Activated B cell treated with CpG ODN at 0.5 μM for 24 hours (primary cell): ENCODE measurements at regions not wholly inside any gene's neighbourhood (a gene's known extent, or its start where the extent isn't known, plus 50 kb on each side); places are given as distances from the start of the nearest gene placed in this dataset.
"Not testable (repeated sequence)": the region's sequence is repeated elsewhere in the genome, so short reads cannot be mapped to it uniquely, and the experiment has no call there.

Experiments used
- ATAC-seq: fragments of 200-7000 bp; cut with Tn5 transposase; one replicate; pipeline ENCODE4 v1.10.0; 2021; ENCODE audit warnings: low read depth, mild to moderate bottlenecking, moderate library complexity
- CTCF ChIA-PET: fragments of 350-600 bp; sonication (Branson Sonifier 250); formaldehyde crosslinking; loops from one replicate; lab custom pipeline; 2021; ENCODE audit warnings: antibody characterized with exemption; lab: Charles Lee
- POLR2A ChIA-PET: fragments of 350-600 bp; sonication (Branson Sonifier 250); formaldehyde crosslinking; loops from one replicate; lab custom pipeline; 2021; ENCODE audit warnings: antibody characterized with exemption; lab: Charles Lee
- DNase-seq: peaks from one replicate; pipeline ENCODE4 v3.0.0; 2022
- H3K27ac Mint-ChIP-seq: one replicate; pipeline ENCODE4 v1.8.0; 2020; ENCODE audit warnings: mixed read lengths
- H3K27me3 Mint-ChIP-seq: one replicate; pipeline ENCODE4 v1.8.0; 2021; ENCODE audit warnings: mixed read lengths
- H3K36me3 Mint-ChIP-seq: one replicate; pipeline ENCODE4 v1.8.0; 2021; ENCODE audit warnings: low read depth, mixed read lengths
- H3K4me1 Mint-ChIP-seq: one replicate; pipeline ENCODE4 v1.8.0; 2021; ENCODE audit warnings: mixed read lengths
- H3K4me3 Mint-ChIP-seq: one replicate; pipeline ENCODE4 v1.8.0; 2020; ENCODE audit warnings: mild to moderate bottlenecking, mixed read lengths
- H3K9me3 Mint-ChIP-seq: one replicate; pipeline ENCODE4 v1.8.0; 2020; ENCODE audit warnings: mixed read lengths
- CTCF ChIP-seq: fragments of 200-600 bp; IDR thresholded peaks from one replicate; pipeline ENCODE4 v1.8.0; 2022; ENCODE audit warnings: antibody characterized with exemption, mild to moderate bottlenecking
- intact Hi-C: fragments of 100-400 bp; cut with micrococcal nuclease; formaldehyde crosslinking; loops from one replicate; pipeline ENCODE4 v1.15.1; 2024

GRCh38 chr13:60229708-60230272 is 66.1 kb upstream of the DIAPH3 start:
- ATAC-seq (no peak), DNase-seq (no peak)
- ChIA-PET CTCF (no interaction called here), POLR2A (no interaction called here)
- no peak for TF ChIP-seq CTCF
- Mint-ChIP-seq H3K9me3 (no peaks in the 10 kb centered on the region), H3K36me3 (no peaks in the 10 kb centered on the region), H3K27ac (no peak overlapping the region), H3K4me3 (no peak overlapping the region), H3K4me1 (no peaks in the 10 kb centered on the region), H3K27me3 (peaks cover 21% of the 10 kb centered on the region)
- intact Hi-C loops = no loop called here

- peaks cover 21% of the 10 kb centered on the region for H3K27me3 Mint-ChIP-seq
- no peaks in the 10 kb centered on the region for H3K36me3 Mint-ChIP-seq
- H3K9me3 Mint-ChIP-seq = no peaks in the 10 kb centered on the region
- H3K4me3 Mint-ChIP-seq = no peak overlapping the region
- ChIA-PET POLR2A (no interaction called here), CTCF (no interaction called here)
- ATAC-seq (no peak), DNase-seq (no peak)
- intact Hi-C loops = no loop called here
- no peaks in the 10 kb centered on the region for H3K4me1 Mint-ChIP-seq
- H3K27ac Mint-ChIP-seq = no peak overlapping the region
- TF ChIP-seq CTCF = no peak
Measured at GRCh38 chr13:60230593-60230992, 66.9 kb upstream of the DIAPH3 start.

GRCh38 chr13:60242043-60242595 is 78.4 kb upstream of the DIAPH3 start:
- H3K27ac Mint-ChIP-seq = no peak overlapping the region
- H3K27me3 Mint-ChIP-seq = no peaks in the 10 kb centered on the region
- peaks cover 1% of the 10 kb centered on the region for H3K9me3 Mint-ChIP-seq
- TF ChIP-seq CTCF = no peak
- H3K36me3 Mint-ChIP-seq = no peaks in the 10 kb centered on the region
- ATAC-seq (no peak), DNase-seq (no peak)
- H3K4me1 Mint-ChIP-seq = no peaks in the 10 kb centered on the region
- CTCF ChIA-PET = no interaction called here
- H3K4me3 Mint-ChIP-seq = no peak overlapping the region
- intact Hi-C loops = no loop called here
- POLR2A ChIA-PET = no interaction called here

- no peaks in the 10 kb centered on the region for H3K27me3 Mint-ChIP-seq
- POLR2A ChIA-PET = no interaction called here
- H3K9me3 Mint-ChIP-seq = no peaks in the 10 kb centered on the region
- no peaks in the 10 kb centered on the region for H3K4me1 Mint-ChIP-seq
- TF ChIP-seq CTCF = no peak
- ATAC-seq = no peak
- CTCF ChIA-PET = no interaction called here
- intact Hi-C loops = no loop called here
- H3K36me3 Mint-ChIP-seq = no peaks in the 10 kb centered on the region
- H3K27ac Mint-ChIP-seq = no peak overlapping the region
- H3K4me3 Mint-ChIP-seq = no peak overlapping the region
- no peak for DNase-seq
Measured at GRCh38 chr13:60244381-60244780, 80.7 kb upstream of the DIAPH3 start.

GRCh38 chr13:60251419-60251818 is 87.7 kb upstream of the DIAPH3 start:
- DNase-seq, H3K4me1 Mint-ChIP-seq, intact Hi-C loops, POLR2A ChIA-PET, H3K27me3 Mint-ChIP-seq, CTCF ChIA-PET, ATAC-seq, H3K36me3 Mint-ChIP-seq, H3K9me3 Mint-ChIP-seq, H3K27ac Mint-ChIP-seq, H3K4me3 Mint-ChIP-seq: not testable (repeated sequence)

- H3K4me3 Mint-ChIP-seq = no peak overlapping the region
- ATAC-seq = no peak
- no peaks in the 10 kb centered on the region for H3K4me1 Mint-ChIP-seq
- no peak overlapping the region for H3K27ac Mint-ChIP-seq
- DNase-seq = no peak
- H3K9me3 Mint-ChIP-seq = peaks cover 2% of the 10 kb centered on the region
- H3K36me3 Mint-ChIP-seq = no peaks in the 10 kb centered on the region
- CTCF ChIA-PET = no interaction called here
- H3K27me3 Mint-ChIP-seq = peaks cover 6% of the 10 kb centered on the region
- POLR2A ChIA-PET = no interaction called here
- TF ChIP-seq CTCF = no peak
- intact Hi-C loops = no loop called here
Measured at GRCh38 chr13:60258349-60258748, 94.6 kb upstream of the DIAPH3 start.
